ENCODE measurements at regions not wholly inside any gene's neighbourhood (a gene's known extent, or its start where the extent isn't known, plus 50 kb on each side); places are given as distances from the start of the nearest gene placed in this dataset.

- DNase-seq = no peak
Observed at GRCh38 chr3:124512881-124513609, 217.2 kb upstream of the UMPS start.

DNA sequence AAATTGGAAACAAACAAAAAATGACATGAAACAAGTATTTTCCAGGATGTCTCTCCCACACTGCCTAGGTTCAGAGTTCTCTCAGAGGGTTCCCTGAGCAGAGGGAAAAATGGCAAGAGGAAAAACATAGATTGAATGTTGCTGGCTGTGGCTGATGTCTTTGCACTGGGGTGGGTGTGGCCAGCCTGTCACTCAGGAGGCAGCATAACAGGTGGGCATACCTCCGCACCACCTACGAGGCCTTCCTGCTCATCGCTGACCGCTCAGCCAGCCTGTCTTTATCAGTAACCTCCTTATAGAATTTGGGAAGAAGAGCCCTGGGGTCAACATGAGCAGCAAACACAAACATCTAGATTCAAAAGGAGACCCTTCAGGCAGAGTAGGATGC lies 216.6 kb upstream of the UMPS start:
- no peak for DNase-seq

- peak; percentile 34 for DNase-seq
Observed at GRCh38 chr3:124514683-124515082, 215.6 kb upstream of the UMPS start.

GRCh38 chr3:124516333-124516732 lies 213.9 kb upstream of the UMPS start:
- DNase-seq = peak; percentile 97

GRCh38 chr3:124517306-124517705 lies 212.9 kb upstream of the UMPS start:
- DNase-seq = peak; percentile 11

GRCh38 chr3:124518350-124518749 lies 211.9 kb upstream of the UMPS start:
- no peak for DNase-seq

GRCh38 chr3:124519591-124520194 lies 210.6 kb upstream of the UMPS start:
- peak; percentile 34 for DNase-seq

DNA sequence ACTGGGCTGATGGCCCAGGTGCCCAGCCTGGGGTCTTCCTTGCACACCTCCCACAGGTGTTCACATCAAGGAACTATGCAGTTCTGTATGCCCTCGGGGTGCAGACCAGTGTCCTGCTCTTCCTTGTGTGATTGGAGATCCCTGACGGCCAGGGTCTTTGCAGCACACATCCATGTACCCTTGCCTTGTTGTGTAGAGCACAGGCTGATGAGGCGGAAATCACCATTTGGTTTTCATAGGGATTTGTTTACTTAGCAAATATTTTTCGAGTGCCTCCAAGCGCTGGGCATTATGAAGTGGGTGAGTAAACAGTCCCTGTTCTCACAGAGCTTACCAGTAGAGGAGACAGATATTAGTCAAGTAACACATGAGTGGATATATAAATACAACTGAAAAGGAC lies 209.3 kb upstream of the UMPS start:
- peak; percentile 97 for DNase-seq

GRCh38 chr3:124522082-124522625 lies 208.1 kb upstream of the UMPS start:
- DNase-seq = no peak

DNA sequence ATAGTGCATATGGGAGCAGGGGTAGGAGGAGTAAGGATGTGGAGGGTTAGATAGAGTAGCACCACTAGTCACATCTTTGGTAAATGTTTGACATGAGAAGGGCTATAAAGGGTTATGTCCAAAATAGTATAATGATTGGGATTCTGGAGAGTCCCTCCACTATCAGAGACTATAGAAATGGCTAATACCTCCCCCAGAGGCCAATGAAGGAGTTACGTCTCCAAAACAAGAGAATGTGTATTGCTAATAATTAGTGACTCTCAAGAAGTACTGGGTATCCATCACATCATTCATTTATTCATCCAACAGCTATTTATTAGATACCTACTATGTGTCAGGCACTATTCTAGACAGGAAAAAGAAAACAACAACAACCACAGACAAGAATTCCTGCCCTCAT lies 203.7 kb upstream of the UMPS start:
- no peak for DNase-seq

- DNase-seq = no peak
Observed at GRCh38 chr3:124529826-124530571, 200.3 kb upstream of the UMPS start.

DNA sequence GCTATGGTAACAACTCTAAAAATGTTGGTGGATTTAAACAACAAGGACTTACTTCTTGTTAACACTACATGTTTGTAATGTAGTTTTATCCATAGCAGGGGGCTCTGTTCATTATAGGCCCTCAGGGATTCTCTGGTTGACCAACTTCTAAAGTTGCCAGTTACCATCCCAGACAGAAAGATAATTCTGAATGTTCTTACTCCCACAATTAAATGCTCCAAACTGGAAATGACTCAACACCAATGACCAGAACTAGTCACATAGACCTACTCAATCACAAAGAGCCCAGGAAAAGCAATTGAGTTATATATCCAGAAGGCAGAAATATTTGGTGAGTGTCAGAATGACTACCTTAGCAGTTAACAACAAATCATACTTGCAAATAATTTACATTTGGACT lies 199.3 kb upstream of the UMPS start:
- DNase-seq = no peak

DNA sequence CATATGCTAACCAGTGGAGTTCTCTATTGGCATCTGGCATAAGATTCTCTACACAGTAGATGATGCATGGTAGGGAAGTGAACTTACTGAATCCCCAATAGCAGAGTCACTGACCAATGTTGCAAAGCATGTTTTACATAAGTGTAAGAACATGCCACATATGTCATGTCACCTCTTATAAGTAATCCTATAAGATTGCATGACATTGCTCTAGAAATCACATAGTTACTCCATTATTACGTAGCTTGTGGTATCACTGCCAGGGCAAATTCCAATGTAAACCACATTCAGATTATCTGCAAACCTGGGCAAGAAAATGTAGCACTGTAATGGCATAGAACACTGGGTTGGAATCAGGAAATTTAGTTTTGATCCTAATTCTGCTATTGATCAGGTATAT lies 198.2 kb upstream of the UMPS start:
- DNase-seq = no peak

DNA sequence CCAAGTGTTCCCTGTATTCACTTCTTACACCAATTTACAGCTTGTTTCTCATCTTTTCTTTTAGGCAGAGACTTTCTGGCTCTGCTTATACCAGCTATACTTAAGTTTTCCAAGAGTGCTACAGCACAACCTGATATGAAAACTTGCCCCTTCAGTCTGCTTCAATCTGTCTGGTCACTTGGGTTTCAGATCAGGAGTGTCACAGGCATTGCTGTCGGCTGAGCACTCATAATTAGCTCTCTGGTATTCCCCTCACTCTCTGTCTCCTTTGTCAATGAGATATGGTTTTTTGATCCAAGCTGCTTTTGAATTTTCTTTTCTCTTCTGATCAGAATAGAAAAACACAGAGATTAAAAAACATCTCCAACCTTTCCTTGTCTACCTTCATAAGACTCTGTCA lies 194.9 kb upstream of the UMPS start:
- DNase-seq = no peak

DNA sequence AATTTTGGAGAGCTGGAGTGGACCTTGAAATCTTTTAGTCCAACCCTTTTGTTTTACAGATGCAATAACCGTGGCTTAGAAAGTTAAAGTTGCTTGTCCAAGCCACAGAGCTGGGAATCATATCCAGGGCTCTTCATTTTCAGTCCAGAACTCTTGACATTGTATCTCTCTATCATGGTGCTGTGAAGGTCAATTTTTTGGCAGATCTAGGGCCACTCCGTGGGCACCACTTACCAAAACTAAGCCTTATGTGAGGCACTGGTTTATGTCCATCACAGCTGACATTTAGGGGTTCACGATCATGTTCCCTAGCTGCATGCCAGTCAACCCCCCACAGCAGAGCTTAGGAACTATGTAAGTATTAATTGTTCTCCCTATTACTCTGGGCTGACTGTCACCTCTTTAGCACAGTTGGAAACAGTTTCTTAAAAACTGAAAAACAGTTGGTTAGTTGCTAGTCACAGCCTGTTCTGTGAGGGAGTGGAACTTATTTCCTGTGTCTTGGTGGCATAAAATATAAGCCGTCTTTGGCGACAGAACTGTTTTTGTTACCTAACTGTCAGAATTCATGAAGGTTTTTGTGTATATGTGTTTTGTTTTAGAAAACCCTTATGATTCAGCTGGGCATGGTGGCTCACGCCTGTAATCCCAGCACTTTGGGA lies 189.6 kb upstream of the UMPS start:
- no peak for DNase-seq

GRCh38 chr3:124542214-124542869 lies 187.9 kb upstream of the UMPS start:
- no peak for DNase-seq

GRCh38 chr3:124545891-124546290 lies 184.4 kb upstream of the UMPS start:
- DNase-seq = no peak

DNA sequence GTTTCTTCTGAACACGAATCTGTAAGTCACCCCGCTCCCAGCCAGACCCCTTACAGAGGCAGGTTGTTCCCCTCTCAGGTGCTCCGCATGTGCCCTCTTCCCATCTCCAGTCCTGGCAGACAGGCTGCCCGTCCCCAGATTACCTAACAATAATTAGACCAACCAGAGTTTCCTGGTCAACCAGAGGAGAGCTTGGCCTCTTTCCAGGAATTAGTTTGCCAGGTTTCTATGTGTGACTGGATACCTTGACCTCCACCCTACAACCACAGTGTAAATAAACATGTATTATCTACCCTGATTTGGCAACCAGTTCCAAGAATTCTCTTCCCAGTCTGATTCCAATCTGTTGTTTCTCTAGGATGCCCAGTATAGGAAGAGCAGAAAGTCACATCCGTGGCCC lies 178.0 kb upstream of the UMPS start:
- DNase-seq = peak; percentile 18

DNA sequence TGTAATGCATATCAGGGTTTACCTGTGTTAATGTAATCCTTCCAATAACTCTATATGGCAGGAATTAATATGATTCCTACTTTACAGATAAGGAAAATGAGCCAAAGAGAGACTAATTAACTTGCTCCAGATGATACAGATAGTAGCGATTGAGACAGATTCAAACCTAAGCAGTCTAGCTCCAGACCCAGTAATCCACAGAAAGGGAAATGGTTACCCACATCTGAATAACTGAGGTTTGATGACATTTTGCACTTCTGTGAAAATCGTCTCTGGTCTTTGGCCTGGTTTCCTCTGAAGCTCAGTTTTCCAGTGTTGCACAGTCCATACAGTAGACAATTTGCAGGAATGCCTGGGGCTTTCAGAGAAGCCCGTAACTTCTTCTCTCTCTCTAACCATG lies 177.1 kb upstream of the UMPS start:
- no peak for DNase-seq

DNA sequence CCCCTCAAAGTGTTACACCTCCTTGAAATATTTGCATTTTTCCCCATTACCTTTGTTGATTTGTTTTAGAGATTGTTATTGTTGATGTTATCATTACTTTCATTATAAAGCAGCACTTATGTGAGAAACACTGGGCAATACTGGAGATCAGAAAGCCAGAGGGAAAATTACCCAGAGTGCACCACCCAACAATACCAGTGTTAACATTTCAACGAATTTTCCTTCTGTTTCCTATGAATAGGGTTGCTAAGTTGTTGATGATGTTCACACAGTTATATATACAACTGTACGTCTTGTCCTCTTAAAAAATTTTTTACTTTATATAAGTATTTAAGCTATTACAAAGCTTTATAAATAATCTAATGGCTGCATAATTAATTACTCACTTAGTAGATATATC lies 173.6 kb upstream of the UMPS start:
- no peak for DNase-seq

GRCh38 chr3:124557433-124558232 lies 172.6 kb upstream of the UMPS start:
- peak; percentile 91 for DNase-seq
